GM23338 (cell line): ENCODE measurements at regions not wholly inside any gene's neighbourhood (a gene's known extent, or its start where the extent isn't known, plus 50 kb on each side); places are given as distances from the start of the nearest gene placed in this dataset.

Experiments
- ATAC-seq: fragments of 200-7000 bp; cut with Tn5 transposase; 3 replicates; pipeline ENCODE4 v1.9.1; 2020
- DNase-seq: peaks from one replicate; pipeline ENCODE4 v3.0.0-alpha.2; 2015; ENCODE audit warnings: low spot score
- H2AFZ ChIP-seq: fragments of 200-600 bp; sonication (generic); 2 replicates; pipeline ENCODE4 v1.8.0; 2016; ENCODE audit warnings: antibody characterized with exemption, mild to moderate bottlenecking, moderate library complexity
- H3F3A ChIP-seq: fragments of 200-600 bp; sonication (generic); replicated peaks from 2 replicates; pipeline ENCODE4 v1.8.0; 2017; ENCODE audit warnings: antibody characterized with exemption, mixed run types, low read depth
- H3K27ac ChIP-seq: fragments of 200-600 bp; sonication (generic); 2 replicates; pipeline ENCODE4 v1.6.1; 2016; ENCODE audit warnings: low read depth
- H3K27me3 ChIP-seq: fragments of 200-600 bp; sonication (generic); 2 replicates; pipeline ENCODE4 v1.8.0; 2016; ENCODE audit warnings: mild to moderate bottlenecking, mixed run types, moderate library complexity; ENCODE audit not compliant: insufficient read depth
- H3K36me3 ChIP-seq: fragments of 200-600 bp; sonication (generic); 2 replicates; pipeline ENCODE4 v1.8.0; 2016; ENCODE audit warnings: mild to moderate bottlenecking; ENCODE audit not compliant: insufficient read depth
- H3K4me1 ChIP-seq: fragments of 200-600 bp; sonication (generic); 2 replicates; pipeline ENCODE4 v1.8.0; 2016; ENCODE audit warnings: mild to moderate bottlenecking, moderate library complexity; ENCODE audit not compliant: insufficient read depth
- H3K4me2 ChIP-seq: fragments of 200-600 bp; sonication (generic); 2 replicates; pipeline ENCODE4 v1.7.1; 2017; ENCODE audit warnings: mixed run types
- H3K4me3 ChIP-seq: fragments of 200-600 bp; sonication (generic); 2 replicates; pipeline ENCODE4 v1.6.1; 2016; ENCODE audit warnings: mixed run types
- H3K79me2 ChIP-seq: fragments of 200-600 bp; sonication (generic); replicated peaks from 2 replicates; pipeline ENCODE4 v1.8.0; 2017; ENCODE audit warnings: mild to moderate bottlenecking; ENCODE audit not compliant: insufficient read depth
- H3K9me2 ChIP-seq: fragments of 200-600 bp; sonication (generic); 2 replicates; pipeline ENCODE4 v1.8.0; 2017; ENCODE audit not compliant: insufficient read depth
- H4K20me1 ChIP-seq: fragments of 200-600 bp; sonication (generic); replicated peaks from 2 replicates; pipeline ENCODE4 v1.8.0; 2017; ENCODE audit warnings: mild to moderate bottlenecking; ENCODE audit not compliant: insufficient read depth
- H3K27ac Mint-ChIP-seq: 2 replicates; pipeline ENCODE4 v1.8.0; 2020; ENCODE audit warnings: inconsistent platforms, mild to moderate bottlenecking, moderate library complexity, mixed read lengths
- H3K27me3 Mint-ChIP-seq: 3 replicates; pipeline ENCODE4 v1.8.0; 2022; ENCODE audit warnings: low read depth, mild to moderate bottlenecking, moderate library complexity, mixed read lengths, inconsistent platforms; ENCODE audit not compliant: insufficient read depth, poor library complexity
- H3K36me3 Mint-ChIP-seq: 3 replicates; pipeline ENCODE4 v1.8.0; 2021; ENCODE audit warnings: low read depth, mild to moderate bottlenecking, inconsistent platforms, moderate library complexity, mixed read lengths
- H3K4me1 Mint-ChIP-seq: 3 replicates; pipeline ENCODE4 v1.8.0; 2020; ENCODE audit warnings: mild to moderate bottlenecking, inconsistent platforms, mixed read lengths
- H3K4me3 Mint-ChIP-seq: 3 replicates; pipeline ENCODE4 v1.8.0; 2021; ENCODE audit warnings: moderate library complexity, mild to moderate bottlenecking, inconsistent platforms, mixed read lengths
- H3K9me3 Mint-ChIP-seq: 3 replicates; pipeline ENCODE4 v1.8.0; 2020; ENCODE audit warnings: moderate library complexity, mild to moderate bottlenecking, inconsistent platforms, mixed read lengths
- EZH2 ChIP-seq: fragments of 200-600 bp; sonication (generic); IDR thresholded peaks from one replicate; pipeline ENCODE4 v1.8.0; 2017; ENCODE audit warnings: antibody characterized with exemption, mild to moderate bottlenecking, low read depth; ENCODE audit not compliant: unreplicated experiment
- EZH2phosphoT487 ChIP-seq: fragments of 200-600 bp; sonication (generic); IDR thresholded peaks from one replicate; pipeline ENCODE4 v1.8.1; 2018; ENCODE audit warnings: antibody characterized with exemption; ENCODE audit not compliant: unreplicated experiment
- JUNB ChIP-seq: IDR thresholded peaks from one replicate; pipeline ENCODE4 v1.6.1; 2016; ENCODE audit warnings: antibody characterized with exemption; ENCODE audit not compliant: unreplicated experiment
- STAT1 ChIP-seq: IDR thresholded peaks from one replicate; pipeline ENCODE4 v1.6.1; 2016; ENCODE audit warnings: antibody characterized with exemption; ENCODE audit not compliant: unreplicated experiment
- ZNF114 ChIP-seq: fragments of 250-450 bp; sonication (Bioruptor Pico); IDR thresholded peaks from 2 replicates; pipeline ENCODE4 v1.5.0; 2020; ENCODE audit warnings: mild to moderate bottlenecking, moderate library complexity
- ZNF331 ChIP-seq: fragments of 250-450 bp; sonication (Bioruptor Pico); IDR thresholded peaks from 2 replicates; pipeline ENCODE4 v1.5.0; 2020; ENCODE audit warnings: low read depth, mild to moderate bottlenecking, moderate library complexity
- TF ChIP-seq, protein P1 (sequence below): fragments of 250-450 bp; sonication (Bioruptor Pico); IDR thresholded peaks from 2 replicates; pipeline ENCODE4 v1.5.0; 2020; ENCODE audit warnings: mild to moderate bottlenecking, moderate library complexity
- TF ChIP-seq, protein P2 (sequence below): IDR thresholded peaks from 2 replicates; pipeline ENCODE4 v1.6.1; 2016; ENCODE audit warnings: antibody characterized with exemption

DNA sequence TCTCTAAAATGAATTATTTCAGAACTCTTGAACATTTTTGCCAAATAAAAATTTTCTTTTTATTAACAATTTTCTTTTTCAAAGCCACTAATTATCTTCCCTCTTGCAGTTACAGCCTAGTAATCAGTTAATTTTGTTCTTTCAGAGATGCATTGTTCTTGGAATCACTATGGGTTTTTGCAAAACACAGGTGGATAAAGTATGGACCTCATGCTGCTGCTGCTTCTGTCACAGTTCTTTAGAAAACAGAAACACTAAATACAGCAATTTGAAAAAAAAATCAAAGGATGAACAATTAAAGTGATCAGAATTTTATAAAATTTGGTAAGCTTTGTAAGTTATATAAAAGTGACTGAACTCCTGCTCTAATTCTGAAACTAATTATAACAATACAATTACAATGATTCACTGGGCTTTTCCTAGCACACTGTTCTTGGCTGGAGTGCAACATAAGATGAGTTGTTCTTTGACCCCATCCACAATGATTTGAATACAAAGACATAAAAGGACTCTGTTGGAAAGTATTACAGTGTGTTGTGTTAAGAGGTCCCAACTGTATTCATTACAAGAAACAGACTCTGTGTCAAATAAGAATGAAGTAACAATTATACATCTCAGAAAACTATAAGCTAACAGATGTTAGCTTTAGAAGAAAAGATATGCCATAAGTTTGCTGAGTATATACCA lies 59.4 kb upstream of the GK2 start (continued):
- TF ChIP-seq, protein P1, sequence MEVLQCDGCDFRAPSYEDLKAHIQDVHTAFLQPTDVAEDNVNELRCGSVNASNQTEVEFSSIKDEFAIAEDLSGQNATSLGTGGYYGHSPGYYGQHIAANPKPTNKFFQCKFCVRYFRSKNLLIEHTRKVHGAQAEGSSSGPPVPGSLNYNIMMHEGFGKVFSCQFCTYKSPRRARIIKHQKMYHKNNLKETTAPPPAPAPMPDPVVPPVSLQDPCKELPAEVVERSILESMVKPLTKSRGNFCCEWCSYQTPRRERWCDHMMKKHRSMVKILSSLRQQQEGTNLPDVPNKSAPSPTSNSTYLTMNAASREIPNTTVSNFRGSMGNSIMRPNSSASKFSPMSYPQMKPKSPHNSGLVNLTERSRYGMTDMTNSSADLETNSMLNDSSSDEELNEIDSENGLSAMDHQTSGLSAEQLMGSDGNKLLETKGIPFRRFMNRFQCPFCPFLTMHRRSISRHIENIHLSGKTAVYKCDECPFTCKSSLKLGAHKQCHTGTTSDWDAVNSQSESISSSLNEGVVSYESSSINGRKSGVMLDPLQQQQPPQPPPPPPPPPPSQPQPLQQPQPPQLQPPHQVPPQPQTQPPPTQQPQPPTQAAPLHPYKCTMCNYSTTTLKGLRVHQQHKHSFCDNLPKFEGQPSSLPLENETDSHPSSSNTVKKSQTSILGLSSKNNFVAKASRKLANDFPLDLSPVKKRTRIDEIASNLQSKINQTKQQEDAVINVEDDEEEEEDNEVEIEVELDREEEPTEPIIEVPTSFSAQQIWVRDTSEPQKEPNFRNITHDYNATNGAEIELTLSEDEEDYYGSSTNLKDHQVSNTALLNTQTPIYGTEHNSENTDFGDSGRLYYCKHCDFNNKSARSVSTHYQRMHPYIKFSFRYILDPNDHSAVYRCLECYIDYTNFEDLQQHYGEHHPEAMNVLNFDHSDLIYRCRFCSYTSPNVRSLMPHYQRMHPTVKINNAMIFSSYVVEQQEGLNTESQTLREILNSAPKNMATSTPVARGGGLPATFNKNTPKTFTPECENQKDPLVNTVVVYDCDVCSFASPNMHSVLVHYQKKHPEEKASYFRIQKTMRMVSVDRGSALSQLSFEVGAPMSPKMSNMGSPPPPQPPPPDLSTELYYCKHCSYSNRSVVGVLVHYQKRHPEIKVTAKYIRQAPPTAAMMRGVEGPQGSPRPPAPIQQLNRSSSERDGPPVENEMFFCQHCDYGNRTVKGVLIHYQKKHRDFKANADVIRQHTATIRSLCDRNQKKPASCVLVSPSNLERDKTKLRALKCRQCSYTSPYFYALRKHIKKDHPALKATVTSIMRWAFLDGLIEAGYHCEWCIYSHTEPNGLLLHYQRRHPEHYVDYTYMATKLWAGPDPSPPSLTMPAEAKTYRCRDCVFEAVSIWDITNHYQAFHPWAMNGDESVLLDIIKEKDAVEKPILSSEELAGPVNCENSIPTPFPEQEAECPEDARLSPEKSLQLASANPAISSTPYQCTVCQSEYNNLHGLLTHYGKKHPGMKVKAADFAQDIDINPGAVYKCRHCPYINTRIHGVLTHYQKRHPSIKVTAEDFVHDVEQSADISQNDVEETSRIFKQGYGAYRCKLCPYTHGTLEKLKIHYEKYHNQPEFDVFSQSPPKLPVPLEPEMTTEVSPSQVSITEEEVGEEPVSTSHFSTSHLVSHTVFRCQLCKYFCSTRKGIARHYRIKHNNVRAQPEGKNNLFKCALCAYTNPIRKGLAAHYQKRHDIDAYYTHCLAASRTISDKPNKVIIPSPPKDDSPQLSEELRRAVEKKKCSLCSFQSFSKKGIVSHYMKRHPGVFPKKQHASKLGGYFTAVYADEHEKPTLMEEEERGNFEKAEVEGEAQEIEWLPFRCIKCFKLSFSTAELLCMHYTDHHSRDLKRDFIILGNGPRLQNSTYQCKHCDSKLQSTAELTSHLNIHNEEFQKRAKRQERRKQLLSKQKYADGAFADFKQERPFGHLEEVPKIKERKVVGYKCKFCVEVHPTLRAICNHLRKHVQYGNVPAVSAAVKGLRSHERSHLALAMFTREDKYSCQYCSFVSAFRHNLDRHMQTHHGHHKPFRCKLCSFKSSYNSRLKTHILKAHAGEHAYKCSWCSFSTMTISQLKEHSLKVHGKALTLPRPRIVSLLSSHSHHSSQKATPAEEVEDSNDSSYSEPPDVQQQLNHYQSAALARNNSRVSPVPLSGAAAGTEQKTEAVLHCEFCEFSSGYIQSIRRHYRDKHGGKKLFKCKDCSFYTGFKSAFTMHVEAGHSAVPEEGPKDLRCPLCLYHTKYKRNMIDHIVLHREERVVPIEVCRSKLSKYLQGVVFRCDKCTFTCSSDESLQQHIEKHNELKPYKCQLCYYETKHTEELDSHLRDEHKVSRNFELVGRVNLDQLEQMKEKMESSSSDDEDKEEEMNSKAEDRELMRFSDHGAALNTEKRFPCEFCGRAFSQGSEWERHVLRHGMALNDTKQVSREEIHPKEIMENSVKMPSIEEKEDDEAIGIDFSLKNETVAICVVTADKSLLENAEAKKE (CRISPR knock-in tag): no peak
- TF ChIP-seq EZH2phosphoT487 (no peak), EZH2 (no peak)

DNA sequence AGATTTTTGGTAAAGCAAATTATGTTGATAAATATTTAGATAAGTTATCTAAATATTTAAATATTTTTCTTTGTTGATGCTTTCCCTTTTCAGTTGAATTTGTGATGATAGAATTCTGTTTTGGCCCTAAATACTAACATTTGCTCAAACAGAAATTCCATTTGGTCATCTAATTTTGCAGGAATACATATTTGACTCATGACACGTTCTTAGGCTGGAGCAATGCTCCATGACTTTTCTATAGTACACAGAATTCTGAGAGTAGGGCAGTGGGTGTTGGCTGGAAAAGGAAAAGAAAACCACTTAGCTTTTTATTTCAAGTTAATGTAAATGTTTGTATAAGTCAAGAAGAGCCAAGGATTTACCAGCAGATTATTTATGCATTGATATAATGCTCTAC lies 58.6 kb upstream of the GK2 start:
- Histone ChIP-seq H4K20me1 (no peaks in the 10 kb centered on the region), H3F3A (no peaks in the 10 kb centered on the region), H3K4me2 (no peak overlapping the region), H3K4me3 (no peak overlapping the region), H2AFZ (no peak overlapping the region), H3K79me2 (no peaks in the 10 kb centered on the region), H3K27me3 (no peaks in the 10 kb centered on the region), H3K36me3 (no peaks in the 10 kb centered on the region), H3K9me2 (no peaks in the 10 kb centered on the region), H3K27ac (no peak overlapping the region), H3K4me1 (no peaks in the 10 kb centered on the region)
- H3K27ac Mint-ChIP-seq: no peak overlapping the region
- H3K27me3 Mint-ChIP-seq: no peaks in the 10 kb centered on the region
- ATAC-seq: no peak
- no peaks in the 10 kb centered on the region for H3K36me3 Mint-ChIP-seq
- H3K9me3 Mint-ChIP-seq: no peaks in the 10 kb centered on the region
- peaks cover 13% of the 10 kb centered on the region; the same call in 2 of the 3 replicates for H3K4me1 Mint-ChIP-seq
- DNase-seq: no peak
- H3K4me3 Mint-ChIP-seq: no peak overlapping the region
- no peak for TF ChIP-seq JUNB
- TF ChIP-seq, protein P2, sequence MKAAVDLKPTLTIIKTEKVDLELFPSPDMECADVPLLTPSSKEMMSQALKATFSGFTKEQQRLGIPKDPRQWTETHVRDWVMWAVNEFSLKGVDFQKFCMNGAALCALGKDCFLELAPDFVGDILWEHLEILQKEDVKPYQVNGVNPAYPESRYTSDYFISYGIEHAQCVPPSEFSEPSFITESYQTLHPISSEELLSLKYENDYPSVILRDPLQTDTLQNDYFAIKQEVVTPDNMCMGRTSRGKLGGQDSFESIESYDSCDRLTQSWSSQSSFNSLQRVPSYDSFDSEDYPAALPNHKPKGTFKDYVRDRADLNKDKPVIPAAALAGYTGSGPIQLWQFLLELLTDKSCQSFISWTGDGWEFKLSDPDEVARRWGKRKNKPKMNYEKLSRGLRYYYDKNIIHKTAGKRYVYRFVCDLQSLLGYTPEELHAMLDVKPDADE: no peak
- TF ChIP-seq, protein P1 (CRISPR knock-in tag): no peak
- no peak for TF ChIP-seq EZH2
- TF ChIP-seq ZNF331 (CRISPR knock-in tag): no peak
- TF ChIP-seq ZNF114: no peak
- TF ChIP-seq STAT1: no peak
